ENCODE measurements at regions not wholly inside any gene's neighbourhood (a gene's known extent, or its start where the extent isn't known, plus 50 kb on each side); places are given as distances from the start of the nearest gene placed in this dataset.

GRCh38 chr9:129335464-129336129 is 157.5 kb upstream of the IER5L start:
- TF ChIP-seq, protein P1, sequence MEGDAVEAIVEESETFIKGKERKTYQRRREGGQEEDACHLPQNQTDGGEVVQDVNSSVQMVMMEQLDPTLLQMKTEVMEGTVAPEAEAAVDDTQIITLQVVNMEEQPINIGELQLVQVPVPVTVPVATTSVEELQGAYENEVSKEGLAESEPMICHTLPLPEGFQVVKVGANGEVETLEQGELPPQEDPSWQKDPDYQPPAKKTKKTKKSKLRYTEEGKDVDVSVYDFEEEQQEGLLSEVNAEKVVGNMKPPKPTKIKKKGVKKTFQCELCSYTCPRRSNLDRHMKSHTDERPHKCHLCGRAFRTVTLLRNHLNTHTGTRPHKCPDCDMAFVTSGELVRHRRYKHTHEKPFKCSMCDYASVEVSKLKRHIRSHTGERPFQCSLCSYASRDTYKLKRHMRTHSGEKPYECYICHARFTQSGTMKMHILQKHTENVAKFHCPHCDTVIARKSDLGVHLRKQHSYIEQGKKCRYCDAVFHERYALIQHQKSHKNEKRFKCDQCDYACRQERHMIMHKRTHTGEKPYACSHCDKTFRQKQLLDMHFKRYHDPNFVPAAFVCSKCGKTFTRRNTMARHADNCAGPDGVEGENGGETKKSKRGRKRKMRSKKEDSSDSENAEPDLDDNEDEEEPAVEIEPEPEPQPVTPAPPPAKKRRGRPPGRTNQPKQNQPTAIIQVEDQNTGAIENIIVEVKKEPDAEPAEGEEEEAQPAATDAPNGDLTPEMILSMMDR (IDR thresholded peaks at IDR 0.05; ENCODE audit: low read depth, low read length, poor library complexity, severe bottlenecking), result no peak
- no peak for TF ChIP-seq EZH2phosphoT487 (IDR thresholded peaks at IDR 0.05; ENCODE audit: borderline replicate concordance, low read length)

All from DOHH2 (cell line).